Adrenal gland (tissue), 9 donors: ENCODE measurements at regions not wholly inside any gene's neighbourhood (a gene's known extent, or its start where the extent isn't known, plus 50 kb on each side); places are given as distances from the start of the nearest gene placed in this dataset.

Experiments
- DNase-seq, 7 donors: peaks; one replicate each; pipeline ENCODE4 v3.0.0-alpha.2; 2019 to 2020
- H3K27ac ChIP-seq, 5 donors: fragments of 200-600 bp; sonication (generic) in 4 of 5; 1 replicate in 3 of 5; 2 replicates in 2 of 5; pipeline versions ENCODE4 v1.5.1 to v1.8.0; 2016 to 2020; ENCODE audit warnings: mild to moderate bottlenecking in 1 of 5
- H3K27me3 ChIP-seq: fragments of 200-600 bp; 2 replicates; pipeline ENCODE4 v1.8.0; 2021
- H3K36me3 ChIP-seq, 2 donors: fragments of 200-600 bp; replicated peaks in 1 of 2; 1 replicate in 1 of 2; 2 replicates in 1 of 2; pipeline versions ENCODE4 v1.5.1 to v1.8.0; 2018 to 2022
- H3K4me1 ChIP-seq, 2 donors: fragments of 200-600 bp; replicated peaks in 1 of 2; 1 replicate in 1 of 2; 2 replicates in 1 of 2; pipeline versions ENCODE4 v1.5.1 to v1.8.0; 2018 to 2021
- H3K4me3 ChIP-seq, 4 donors: fragments of 200-600 bp; sonication (generic) in 3 of 4; one replicate each; pipeline ENCODE4 v1.5.1; 2016 to 2018
- H3K9me3 ChIP-seq, 3 donors: fragments of 200-600 bp; sonication (generic) in 1 of 3; replicated peaks in 1 of 3; 1 replicate in 2 of 3; 2 replicates in 1 of 3; pipeline versions ENCODE4 v1.5.1 to v1.8.0; 2016 to 2021
- CTCF ChIP-seq, 6 experiments: fragments of 450-650 bp in 4 of 6; fragments of 200-600 bp in 2 of 6; sonication (generic) in 1 of 6; IDR thresholded peaks; 1 replicate in 5 of 6; 2 replicates in 1 of 6; pipeline versions ENCODE4 v1.5.1 to v1.8.0; 2016 to 2021; ENCODE audit warnings: antibody characterized with exemption in 6 of 6, mild to moderate bottlenecking in 2 of 6, moderate library complexity in 1 of 6
- POLR2A ChIP-seq, 2 donors: fragments of 450-650 bp; IDR thresholded peaks; one replicate each; pipeline ENCODE4 v1.6.1; 2017; ENCODE audit warnings: antibody characterized with exemption in 2 of 2, mild to moderate bottlenecking in 2 of 2, moderate library complexity in 1 of 2
- WGBS, 4 donors: extraction: QIAGEN DNeasy Blood & Tissue Kit in 2 of 4; methylation state at CpG; one replicate each; pipeline versions ENCODE4 v1.1.5 to v1.1.7; 2013 to 2017; 5-methylcytosine and 5-hydroxymethylcytosine counted together
- intact Hi-C, 2 donors: fragments of 100-400 bp; cut with DNase I; formaldehyde crosslinking; loops; one replicate each; pipeline versions ENCODE4 v1.14.1 to v1.15.0; 2022 to 2023
- donor health status: healthy with polysubstance abuse.
- donor health status: Bipolar disorder and iron deficiency.
- donor health status: DM: yes; HTN: yes; CAD: no.
- donor health status: DM: no; HTN: no; CAD: no.
- donor health status: DM: no; HTN: no; CAD: no.

- H3K4me1 ChIP-seq, result no peaks in the 10 kb centered on the region
- no peak for DNase-seq
- H3K9me3 ChIP-seq, result no peaks in the 10 kb centered on the region
- intact Hi-C loops, result no loop called here
- TF ChIP-seq POLR2A (IDR thresholded peaks at IDR 0.05), result no peak
- TF ChIP-seq CTCF (IDR thresholded peaks at IDR 0.05), result no peak
- H3K27ac ChIP-seq, result no peak overlapping the region
- no peaks in the 10 kb centered on the region for H3K36me3 ChIP-seq
- H3K4me3 ChIP-seq, result no peak overlapping the region
- 87 to 92% (median 91%) methylated on average over 4 of the region's 4 CpGs for WGBS, 4 donors
- no peaks in the 10 kb centered on the region for H3K27me3 ChIP-seq
Measured at GRCh38 chr12:115553622-115554021, 723.9 kb downstream of the MED13L start.

GRCh38 chr12:115543269-115543668, 734.2 kb downstream of the MED13L start:
- intact Hi-C loops, result no loop called here
- Histone ChIP-seq H3K27me3 (no peaks in the 10 kb centered on the region), H3K4me1 (no peaks in the 10 kb centered on the region), H3K9me3 (no peaks in the 10 kb centered on the region), H3K36me3 (no peaks in the 10 kb centered on the region), H3K4me3 (no peak overlapping the region), H3K27ac (no peak overlapping the region)
- no peak for TF ChIP-seq POLR2A (IDR thresholded peaks at IDR 0.05)
- TF ChIP-seq CTCF (IDR thresholded peaks at IDR 0.05), result no peak
- no peak for DNase-seq
- WGBS, 4 donors, result 54 to 68% (median 64%) methylated on average over 2 of the region's 2 CpGs

GRCh38 chr12:115542656-115543055, 734.8 kb downstream of the MED13L start:
- Histone ChIP-seq H3K27me3 (no peaks in the 10 kb centered on the region), H3K4me3 (no peak overlapping the region), H3K4me1 (no peaks in the 10 kb centered on the region), H3K36me3 (no peaks in the 10 kb centered on the region), H3K9me3 (no peaks in the 10 kb centered on the region), H3K27ac (no peak overlapping the region)
- intact Hi-C loops, result no loop called here
- TF ChIP-seq POLR2A (IDR thresholded peaks at IDR 0.05), result no peak
- TF ChIP-seq CTCF (IDR thresholded peaks at IDR 0.05), result no peak
- whole genome bisulfite sequencing, 4 donors, result 36 to 59% (median 51%) methylated on average over 7 of the region's 7 CpGs
- DNase-seq, result peak in 2 of 7 donors; percentile 4 to 14

GRCh38 chr12:115541891-115542421, 735.5 kb downstream of the MED13L start:
- Histone ChIP-seq H3K9me3 (no peaks in the 10 kb centered on the region), H3K27ac (no peak overlapping the region), H3K4me3 (no peak overlapping the region), H3K36me3 (no peaks in the 10 kb centered on the region), H3K27me3 (no peaks in the 10 kb centered on the region), H3K4me1 (no peaks in the 10 kb centered on the region)
- 76 to 91% (median 88%) methylated on average over 5 of the region's 5 CpGs for WGBS, 4 donors
- intact Hi-C loops, result no loop called here
- no peak for TF ChIP-seq POLR2A (IDR thresholded peaks at IDR 0.05)
- TF ChIP-seq CTCF (IDR thresholded peaks at IDR 0.05), result no peak
- DNase-seq, result no peak
